ENCODE measurements at regions not wholly inside any gene's neighbourhood (a gene's known extent, or its start where the extent isn't known, plus 50 kb on each side); places are given as distances from the start of the nearest gene placed in this dataset.
"Not testable (repeated sequence)": the region's sequence is repeated elsewhere in the genome, so short reads cannot be mapped to it uniquely, and the experiment has no call there.

DNA sequence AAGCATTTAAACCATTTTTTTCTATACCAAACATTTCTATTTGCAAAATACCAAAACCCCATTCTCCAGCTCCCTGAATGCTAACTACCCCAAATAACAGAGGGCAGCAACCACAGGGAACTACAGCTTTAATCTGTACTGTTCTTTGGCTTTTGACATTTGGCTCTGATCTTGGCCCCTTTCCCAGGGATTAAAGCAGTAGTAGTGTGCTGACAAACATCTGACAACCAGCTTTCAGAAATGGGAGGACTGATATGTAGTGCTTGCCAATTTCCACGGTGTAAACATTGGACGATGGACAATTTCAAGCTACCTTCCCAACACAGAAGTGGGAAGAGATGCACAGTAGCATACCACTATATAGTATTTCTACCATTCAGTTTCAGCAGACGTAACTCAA, 88.4 kb upstream of the TEAD1 start:
- Mint-ChIP-seq H3K27me3 (peaks cover 0 to 5% of the 10 kb centered on the region in 2 donors), H3K4me3 (no peak overlapping the region), H3K9me3 (peaks cover 0 to 1% (median 0%) of the 10 kb centered on the region in 8 donors), H3K4me1 (peaks cover 0 to 6% (median 2%) of the 10 kb centered on the region in 4 donors), H3K36me3 (no peaks in the 10 kb centered on the region), H3K27ac (no peak overlapping the region)
- no peaks in the 10 kb centered on the region for H3K36me3 ChIP-seq (ENCODE audit: insufficient read depth, low read length)
- H3K9me3 ChIP-seq (ENCODE audit: control insufficient read depth in 1 of 2, low read length in 2 of 2): no peaks in the 10 kb centered on the region
- ChIA-PET CTCF (ENCODE audit: partially characterized antibody) (interaction anchor here (3.7 kb wide), 1 partner anchor 13 kb away, joined by 12 read pairs; no protein-coding TSS in a partner anchor), POLR2A (ENCODE audit: partially characterized antibody) (no interaction called here)
- H3K27ac ChIP-seq (ENCODE audit: low read depth, low read length): no peak overlapping the region
- no peaks in the 10 kb centered on the region for H3K4me1 ChIP-seq (ENCODE audit: insufficient read depth, low read length)
- intact Hi-C loops (cut with micrococcal nuclease): no loop called here
- no peak for DNase-seq
- no peaks in the 10 kb centered on the region for H3K27me3 ChIP-seq (ENCODE audit: insufficient read depth, low read length)
- H3K4me3 ChIP-seq (ENCODE audit: low read length in 2 of 2): no peak overlapping the region

DNA sequence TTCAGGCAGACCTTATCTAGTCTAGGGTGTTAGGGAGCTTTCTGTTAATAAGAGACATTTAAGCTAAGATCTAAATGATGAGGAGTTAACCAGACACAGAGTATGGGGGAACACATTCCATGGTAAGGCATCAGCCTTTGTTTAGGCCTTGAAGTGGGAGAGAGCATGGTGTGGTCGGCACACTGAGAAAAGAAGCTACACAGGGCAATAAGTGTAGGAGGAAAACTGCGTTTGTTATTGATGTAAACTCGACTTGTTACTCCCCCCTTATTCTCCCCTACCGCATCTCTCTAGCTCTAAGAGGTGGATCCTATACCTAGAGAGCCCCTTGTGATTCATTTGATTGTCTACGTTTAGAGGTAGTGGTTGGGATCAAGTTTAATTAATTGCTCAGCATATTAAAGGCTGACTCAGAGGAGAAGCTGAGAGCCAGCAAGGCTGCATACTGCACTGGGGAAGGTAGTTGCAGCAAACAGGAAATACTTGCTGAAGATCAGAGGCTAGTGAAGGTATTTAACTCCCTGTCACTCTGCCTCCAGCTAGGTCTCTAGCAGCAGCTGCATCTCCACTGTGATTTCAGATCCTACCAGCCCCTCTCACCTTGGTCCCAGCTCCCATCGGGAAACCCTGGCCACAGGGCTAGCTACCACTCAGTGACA, 86.8 kb upstream of the TEAD1 start:
- POLR2A ChIA-PET (ENCODE audit: partially characterized antibody): no interaction called here
- Histone ChIP-seq H3K36me3 (ENCODE audit: insufficient read depth, low read length) (no peaks in the 10 kb centered on the region), H3K27ac (ENCODE audit: low read depth, low read length) (no peak overlapping the region), H3K4me1 (ENCODE audit: insufficient read depth, low read length) (no peaks in the 10 kb centered on the region), H3K27me3 (ENCODE audit: insufficient read depth, low read length) (no peaks in the 10 kb centered on the region), H3K4me3 (ENCODE audit: low read length in 2 of 2) (no peak overlapping the region), H3K9me3 (ENCODE audit: control insufficient read depth in 1 of 2, low read length in 2 of 2) (no peaks in the 10 kb centered on the region)
- Mint-ChIP-seq H3K36me3 (no peaks in the 10 kb centered on the region), H3K4me3 (no peak overlapping the region), H3K9me3 (peaks cover 0 to 1% (median 0%) of the 10 kb centered on the region in 8 donors), H3K27ac (peak overlapping the region in 1 of 7 donors; percentile 49), H3K4me1 (peaks cover 0 to 6% (median 2%) of the 10 kb centered on the region in 4 donors), H3K27me3 (peaks cover 3 to 11% of the 10 kb centered on the region in 2 donors)
- intact Hi-C loops (cut with micrococcal nuclease): no loop called here
- DNase-seq: no peak
- CTCF ChIA-PET (ENCODE audit: partially characterized antibody): interaction anchor here (3.7 kb wide), 1 partner anchor 12 kb away, joined by 12 read pairs; no protein-coding TSS in a partner anchor

DNA sequence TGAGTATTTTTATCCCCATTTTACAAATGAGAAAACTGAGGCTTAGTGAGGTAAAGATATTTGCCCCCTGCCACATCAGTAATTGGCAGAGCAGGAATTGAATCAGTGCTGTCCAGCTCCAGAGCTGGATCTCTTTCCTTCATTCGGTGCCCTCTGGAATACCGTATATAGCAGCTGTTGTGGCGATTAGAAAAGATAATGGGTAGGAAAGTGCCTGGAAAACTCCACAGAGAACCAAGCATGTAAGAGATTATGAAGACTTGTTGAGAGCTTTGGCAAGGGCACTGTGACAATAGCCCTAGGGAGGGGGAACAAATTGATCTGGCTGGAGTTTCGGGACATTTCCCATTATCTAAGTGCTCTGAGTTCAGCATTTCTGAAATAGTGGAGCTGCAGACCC, 82.5 kb upstream of the TEAD1 start:
- Mint-ChIP-seq H3K27ac (no peak overlapping the region), H3K4me1 (peaks cover 0 to 6% (median 3%) of the 10 kb centered on the region in 4 donors), H3K27me3 (peaks cover 9 to 14% of the 10 kb centered on the region in 2 donors), H3K4me3 (no peak overlapping the region), H3K36me3 (no peaks in the 10 kb centered on the region), H3K9me3 (peaks cover 0 to 4% (median 1%) of the 10 kb centered on the region in 8 donors)
- no peak overlapping the region for H3K4me3 ChIP-seq (ENCODE audit: low read length in 2 of 2)
- no peaks in the 10 kb centered on the region for H3K27me3 ChIP-seq (ENCODE audit: insufficient read depth, low read length)
- H3K36me3 ChIP-seq (ENCODE audit: insufficient read depth, low read length): no peaks in the 10 kb centered on the region
- intact Hi-C loops (cut with micrococcal nuclease): no loop called here
- H3K27ac ChIP-seq (ENCODE audit: low read depth, low read length): no peak overlapping the region
- H3K4me1 ChIP-seq (ENCODE audit: insufficient read depth, low read length): no peaks in the 10 kb centered on the region
- ChIA-PET POLR2A (ENCODE audit: partially characterized antibody) (no interaction called here), CTCF (ENCODE audit: partially characterized antibody) (no interaction called here)
- H3K9me3 ChIP-seq (ENCODE audit: control insufficient read depth in 1 of 2, low read length in 2 of 2): no peaks in the 10 kb centered on the region
- no peak for DNase-seq

DNA sequence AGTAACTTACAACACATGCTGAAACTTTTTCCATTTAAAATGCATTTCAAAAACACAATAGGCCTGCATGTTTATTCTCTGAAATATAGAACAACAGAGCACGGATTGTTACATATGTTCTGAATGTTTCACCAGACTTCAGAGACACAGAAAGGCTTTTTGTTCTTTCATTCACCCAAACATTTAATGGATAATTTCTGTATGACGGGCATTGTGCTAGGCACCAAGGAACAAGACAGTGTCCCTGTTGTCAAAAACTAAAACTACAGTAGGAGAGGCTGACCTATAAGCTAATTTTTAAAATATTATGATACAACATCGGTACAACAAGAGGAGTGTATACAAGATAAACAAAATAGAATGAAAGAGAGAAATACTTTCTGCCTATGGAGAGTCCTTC, 81.9 kb upstream of the TEAD1 start:
- Mint-ChIP-seq H3K9me3 (peaks cover 0 to 6% (median 4%) of the 10 kb centered on the region in 8 donors), H3K27me3 (peaks cover 11 to 17% of the 10 kb centered on the region in 2 donors), H3K4me3 (no peak overlapping the region), H3K4me1 (peaks cover 0 to 5% (median 4%) of the 10 kb centered on the region in 4 donors), H3K27ac (no peak overlapping the region), H3K36me3 (no peaks in the 10 kb centered on the region)
- Histone ChIP-seq H3K27me3 (ENCODE audit: insufficient read depth, low read length) (no peaks in the 10 kb centered on the region), H3K36me3 (ENCODE audit: insufficient read depth, low read length) (no peaks in the 10 kb centered on the region), H3K9me3 (ENCODE audit: control insufficient read depth in 1 of 2, low read length in 2 of 2) (no peaks in the 10 kb centered on the region), H3K4me3 (ENCODE audit: low read length in 2 of 2) (no peak overlapping the region), H3K4me1 (ENCODE audit: insufficient read depth, low read length) (no peaks in the 10 kb centered on the region), H3K27ac (ENCODE audit: low read depth, low read length) (no peak overlapping the region)
- DNase-seq: no peak
- intact Hi-C loops (cut with micrococcal nuclease): no loop called here
- CTCF ChIA-PET (ENCODE audit: partially characterized antibody): no interaction called here
- POLR2A ChIA-PET (ENCODE audit: partially characterized antibody): no interaction called here

DNA sequence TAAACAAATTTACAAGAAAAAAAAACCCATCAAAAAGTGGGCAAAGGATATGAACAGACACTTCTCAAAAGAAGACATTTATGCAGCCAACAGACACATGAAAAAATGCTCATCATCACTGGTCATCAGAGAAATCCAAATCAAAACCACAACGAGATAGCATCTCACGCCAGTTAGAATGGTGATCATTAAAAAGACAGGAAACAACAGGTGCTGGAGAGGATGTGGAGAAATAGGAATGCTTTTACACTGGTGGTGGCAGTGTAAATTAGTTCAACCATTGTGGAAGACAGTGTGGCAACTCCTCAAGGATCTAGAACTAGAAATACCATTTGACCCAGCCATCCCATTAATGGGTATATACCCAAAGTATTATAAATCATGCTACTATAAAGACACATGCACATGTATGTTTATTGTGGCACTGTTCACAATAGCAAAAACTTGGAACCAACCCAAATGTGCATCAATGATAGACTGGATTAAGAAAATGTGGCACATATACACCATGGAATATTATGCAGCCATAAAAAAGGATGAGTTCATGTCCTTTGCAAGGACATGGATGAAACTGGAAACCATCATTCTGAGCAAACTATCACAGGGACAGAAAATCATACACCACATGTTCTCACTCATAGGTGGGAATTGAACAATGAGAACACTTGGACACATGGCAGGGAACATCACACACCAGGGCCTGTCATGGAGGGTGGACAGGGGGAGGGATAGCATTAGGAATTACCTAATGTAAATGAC, 79.0 kb upstream of the TEAD1 start:
- H3K4me3 Mint-ChIP-seq: peak overlapping the region in 1 of 8 donors; percentile 45
- H3K9me3 ChIP-seq (ENCODE audit: control insufficient read depth in 1 of 2, low read length in 2 of 2); DNase-seq; H3K27ac ChIP-seq (ENCODE audit: low read depth, low read length); H3K9me3 Mint-ChIP-seq; H3K27me3 ChIP-seq (ENCODE audit: insufficient read depth, low read length); intact Hi-C loops (cut with micrococcal nuclease); H3K27ac Mint-ChIP-seq; POLR2A ChIA-PET (ENCODE audit: partially characterized antibody); H3K36me3 ChIP-seq (ENCODE audit: insufficient read depth, low read length); H3K36me3 Mint-ChIP-seq; H3K4me3 ChIP-seq (ENCODE audit: low read length in 2 of 2): not testable (repeated sequence)
- peaks cover 19% of the 10 kb centered on the region for H3K4me1 ChIP-seq (ENCODE audit: insufficient read depth, low read length)
- peaks cover 14 to 25% (median 19%) of the 10 kb centered on the region in 4 donors for H3K4me1 Mint-ChIP-seq
- peaks cover 11 to 20% of the 10 kb centered on the region in 2 donors for H3K27me3 Mint-ChIP-seq
- CTCF ChIA-PET (ENCODE audit: partially characterized antibody): interaction anchor here (0.8 to 0.9 kb wide), 2 partner anchors 61 to 78 kb away, joined by 3 to 4 read pairs; no protein-coding TSS in a partner anchor

DNA sequence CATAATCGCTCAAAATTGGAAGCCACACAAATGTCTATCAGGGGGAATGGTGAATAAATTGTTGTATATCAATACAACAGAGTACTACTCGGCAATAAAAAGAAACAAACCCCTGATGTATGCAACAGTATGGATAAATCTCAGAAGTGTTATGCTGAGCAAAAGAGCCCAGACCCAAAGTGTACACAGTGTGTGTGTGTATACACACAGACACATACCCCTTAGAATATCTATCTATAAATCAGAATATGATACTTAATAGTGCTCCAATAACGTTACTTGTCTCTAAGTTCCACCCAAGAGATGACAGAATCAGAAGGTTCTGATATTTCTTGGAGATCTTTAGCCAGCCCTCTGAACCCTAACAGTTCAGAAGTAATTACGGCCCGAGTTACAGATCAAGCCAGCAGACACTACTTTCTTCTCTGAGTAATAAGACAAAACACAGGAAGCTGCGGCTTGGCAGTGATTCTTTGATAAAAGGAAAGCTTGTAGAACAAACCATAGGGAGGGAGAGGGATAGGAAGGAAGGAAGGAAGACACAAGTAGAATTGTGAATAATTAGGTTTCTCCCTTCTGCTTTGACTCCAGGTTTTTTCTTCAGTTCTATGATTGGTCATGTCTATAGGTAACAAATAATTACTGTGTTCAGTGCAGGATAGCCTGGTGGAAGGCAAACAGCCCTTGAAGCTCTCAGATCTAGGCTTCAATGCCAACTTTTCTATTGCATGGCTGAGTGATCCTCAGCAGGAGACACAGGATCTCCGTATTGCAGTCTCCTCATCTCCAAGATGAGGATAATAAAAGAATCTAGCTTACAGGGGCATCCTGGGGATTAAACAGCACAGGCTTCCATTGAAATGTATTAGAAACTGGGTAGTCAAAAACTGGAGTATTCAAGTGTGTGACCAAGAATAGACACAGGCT, 75.6 kb upstream of the TEAD1 start:
- peaks cover 12 to 17% of the 10 kb centered on the region in 2 donors for H3K27me3 Mint-ChIP-seq
- no peaks in the 10 kb centered on the region for H3K36me3 ChIP-seq (ENCODE audit: insufficient read depth, low read length)
- intact Hi-C loops (cut with micrococcal nuclease): loop anchor here (1.0 kb wide), 2 partner anchors 267 to 290 kb away; no protein-coding TSS in a partner anchor
- ChIA-PET CTCF (ENCODE audit: partially characterized antibody) (interaction anchor here (0.6 to 2.1 kb wide), 11 partner anchors 8 to 737 kb away, joined by 3 to 22 read pairs (median 4); no protein-coding TSS in a partner anchor), POLR2A (ENCODE audit: partially characterized antibody) (interaction anchor here (0.8 to 1.0 kb wide), 2 partner anchors 232 to 268 kb away, joined by 3 to 4 read pairs; no protein-coding TSS in a partner anchor)
- no peaks in the 10 kb centered on the region for H3K27me3 ChIP-seq (ENCODE audit: insufficient read depth, low read length)
- no peak overlapping the region for H3K27ac ChIP-seq (ENCODE audit: low read depth, low read length)
- DNase-seq: peak in 4 of 5 donors; percentile 18 to 34 (median 32)
- H3K9me3 ChIP-seq (ENCODE audit: control insufficient read depth in 1 of 2, low read length in 2 of 2): no peaks in the 10 kb centered on the region
- no peak overlapping the region for H3K4me3 ChIP-seq (ENCODE audit: low read length in 2 of 2)
- H3K4me3 Mint-ChIP-seq: peak overlapping the region in 6 of 8 donors; percentile 11 to 65 (median 44)
- no peaks in the 10 kb centered on the region for H3K36me3 Mint-ChIP-seq
- peaks cover 19% of the 10 kb centered on the region for H3K4me1 ChIP-seq (ENCODE audit: insufficient read depth, low read length)
- peak overlapping the region in 1 of 7 donors; percentile 73 for H3K27ac Mint-ChIP-seq
- H3K9me3 Mint-ChIP-seq: peaks cover 0 to 6% (median 3%) of the 10 kb centered on the region in 8 donors
- peaks cover 14 to 26% (median 19%) of the 10 kb centered on the region in 4 donors for H3K4me1 Mint-ChIP-seq
